ENCODE measurements at regions not wholly inside any gene's neighbourhood (a gene's known extent, or its start where the extent isn't known, plus 50 kb on each side); places are given as distances from the start of the nearest gene placed in this dataset.

- no peaks in the 10 kb centered on the region for H4K20me1 ChIP-seq (ENCODE audit: insufficient read depth, low read length)
- no peaks in the 10 kb centered on the region for H3K79me2 ChIP-seq (ENCODE audit: low read length)
- TF ChIP-seq, protein P1, sequence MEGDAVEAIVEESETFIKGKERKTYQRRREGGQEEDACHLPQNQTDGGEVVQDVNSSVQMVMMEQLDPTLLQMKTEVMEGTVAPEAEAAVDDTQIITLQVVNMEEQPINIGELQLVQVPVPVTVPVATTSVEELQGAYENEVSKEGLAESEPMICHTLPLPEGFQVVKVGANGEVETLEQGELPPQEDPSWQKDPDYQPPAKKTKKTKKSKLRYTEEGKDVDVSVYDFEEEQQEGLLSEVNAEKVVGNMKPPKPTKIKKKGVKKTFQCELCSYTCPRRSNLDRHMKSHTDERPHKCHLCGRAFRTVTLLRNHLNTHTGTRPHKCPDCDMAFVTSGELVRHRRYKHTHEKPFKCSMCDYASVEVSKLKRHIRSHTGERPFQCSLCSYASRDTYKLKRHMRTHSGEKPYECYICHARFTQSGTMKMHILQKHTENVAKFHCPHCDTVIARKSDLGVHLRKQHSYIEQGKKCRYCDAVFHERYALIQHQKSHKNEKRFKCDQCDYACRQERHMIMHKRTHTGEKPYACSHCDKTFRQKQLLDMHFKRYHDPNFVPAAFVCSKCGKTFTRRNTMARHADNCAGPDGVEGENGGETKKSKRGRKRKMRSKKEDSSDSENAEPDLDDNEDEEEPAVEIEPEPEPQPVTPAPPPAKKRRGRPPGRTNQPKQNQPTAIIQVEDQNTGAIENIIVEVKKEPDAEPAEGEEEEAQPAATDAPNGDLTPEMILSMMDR (IDR thresholded peaks at IDR 0.05; ENCODE audit: low read depth, low read length): no peak
- TF ChIP-seq EZH2phosphoT487 (IDR thresholded peaks at IDR 0.05; ENCODE audit: low read depth): no peak
- no peaks in the 10 kb centered on the region for H3K36me3 ChIP-seq (replicated peaks; ENCODE audit: low read depth, low read length)
- no peak overlapping the region for H3K9ac ChIP-seq (ENCODE audit: low read length)
- no peaks in the 10 kb centered on the region for H3K27me3 ChIP-seq (ENCODE audit: low read depth, low read length)
- H3K4me1 ChIP-seq (ENCODE audit: low read length): no peaks in the 10 kb centered on the region
- no peaks in the 10 kb centered on the region for H3K9me3 ChIP-seq (ENCODE audit: insufficient read depth, low read length)
- no peak overlapping the region for H3K4me3 ChIP-seq (ENCODE audit: low read length)
- no peak overlapping the region for H3K27ac ChIP-seq (ENCODE audit: low read length)
- H2AFZ ChIP-seq (ENCODE audit: low read depth, low read length): no peak overlapping the region
- H3K4me2 ChIP-seq (ENCODE audit: low read length): no peak overlapping the region
Observed at GRCh38 chr13:57424379-57424778, 207.2 kb upstream of the PCDH17 start.

GRCh38 chr13:57425531-57425930 lies 206.0 kb upstream of the PCDH17 start:
- no peak overlapping the region for H3K4me3 ChIP-seq (ENCODE audit: low read length)
- H4K20me1 ChIP-seq (ENCODE audit: insufficient read depth, low read length): no peaks in the 10 kb centered on the region
- no peak overlapping the region for H2AFZ ChIP-seq (ENCODE audit: low read depth, low read length)
- TF ChIP-seq, protein P1 (IDR thresholded peaks at IDR 0.05; ENCODE audit: low read depth, low read length): no peak
- no peak for TF ChIP-seq EZH2phosphoT487 (IDR thresholded peaks at IDR 0.05; ENCODE audit: low read depth)
- no peaks in the 10 kb centered on the region for H3K79me2 ChIP-seq (ENCODE audit: low read length)
- no peaks in the 10 kb centered on the region for H3K36me3 ChIP-seq (replicated peaks; ENCODE audit: low read depth, low read length)
- H3K27me3 ChIP-seq (ENCODE audit: low read depth, low read length): no peaks in the 10 kb centered on the region
- no peaks in the 10 kb centered on the region for H3K4me1 ChIP-seq (ENCODE audit: low read length)
- no peak overlapping the region for H3K4me2 ChIP-seq (ENCODE audit: low read length)
- no peak overlapping the region for H3K9ac ChIP-seq (ENCODE audit: low read length)
- H3K9me3 ChIP-seq (ENCODE audit: insufficient read depth, low read length): no peaks in the 10 kb centered on the region
- H3K27ac ChIP-seq (ENCODE audit: low read length): no peak overlapping the region

GRCh38 chr13:57437587-57437986 lies 194.0 kb upstream of the PCDH17 start:
- Histone ChIP-seq H3K36me3 (replicated peaks; ENCODE audit: low read depth, low read length) (no peaks in the 10 kb centered on the region), H3K79me2 (ENCODE audit: low read length) (no peaks in the 10 kb centered on the region), H3K27ac (ENCODE audit: low read length) (no peak overlapping the region), H3K9me3 (ENCODE audit: insufficient read depth, low read length) (no peaks in the 10 kb centered on the region), H2AFZ (ENCODE audit: low read depth, low read length) (no peak overlapping the region), H3K4me3 (ENCODE audit: low read length) (no peak overlapping the region), H3K9ac (ENCODE audit: low read length) (no peak overlapping the region), H3K4me2 (ENCODE audit: low read length) (no peak overlapping the region), H3K27me3 (ENCODE audit: low read depth, low read length) (no peaks in the 10 kb centered on the region), H4K20me1 (ENCODE audit: insufficient read depth, low read length) (no peaks in the 10 kb centered on the region), H3K4me1 (ENCODE audit: low read length) (no peaks in the 10 kb centered on the region)
- no peak for TF ChIP-seq EZH2phosphoT487 (IDR thresholded peaks at IDR 0.05; ENCODE audit: low read depth)
- TF ChIP-seq, protein P1 (IDR thresholded peaks at IDR 0.05; ENCODE audit: low read depth, low read length): no peak

- no peaks in the 10 kb centered on the region for H3K4me1 ChIP-seq (ENCODE audit: low read length)
- no peaks in the 10 kb centered on the region for H3K27me3 ChIP-seq (ENCODE audit: low read depth, low read length)
- no peak for TF ChIP-seq EZH2phosphoT487 (IDR thresholded peaks at IDR 0.05; ENCODE audit: low read depth)
- TF ChIP-seq, protein P1 (IDR thresholded peaks at IDR 0.05; ENCODE audit: low read depth, low read length): no peak
Observed at GRCh38 chr13:57438072-57438471, 193.5 kb upstream of the PCDH17 start.

More at GRCh38 chr13:57438072-57438471, 193.5 kb upstream of the PCDH17 start:
- H3K79me2 ChIP-seq (ENCODE audit: low read length): no peaks in the 10 kb centered on the region
- H3K4me2 ChIP-seq (ENCODE audit: low read length): no peak overlapping the region
- H3K36me3 ChIP-seq (replicated peaks; ENCODE audit: low read depth, low read length): no peaks in the 10 kb centered on the region
- no peak overlapping the region for H2AFZ ChIP-seq (ENCODE audit: low read depth, low read length)
- H3K4me3 ChIP-seq (ENCODE audit: low read length): no peak overlapping the region
- H3K9ac ChIP-seq (ENCODE audit: low read length): no peak overlapping the region
- H3K9me3 ChIP-seq (ENCODE audit: insufficient read depth, low read length): no peaks in the 10 kb centered on the region
- no peaks in the 10 kb centered on the region for H4K20me1 ChIP-seq (ENCODE audit: insufficient read depth, low read length)
- H3K27ac ChIP-seq (ENCODE audit: low read length): no peak overlapping the region

Data from OCI-LY3 (cell line).